ENCODE measurements at regions not wholly inside any gene's neighbourhood (a gene's known extent, or its start where the extent isn't known, plus 50 kb on each side); places are given as distances from the start of the nearest gene placed in this dataset.

DNA sequence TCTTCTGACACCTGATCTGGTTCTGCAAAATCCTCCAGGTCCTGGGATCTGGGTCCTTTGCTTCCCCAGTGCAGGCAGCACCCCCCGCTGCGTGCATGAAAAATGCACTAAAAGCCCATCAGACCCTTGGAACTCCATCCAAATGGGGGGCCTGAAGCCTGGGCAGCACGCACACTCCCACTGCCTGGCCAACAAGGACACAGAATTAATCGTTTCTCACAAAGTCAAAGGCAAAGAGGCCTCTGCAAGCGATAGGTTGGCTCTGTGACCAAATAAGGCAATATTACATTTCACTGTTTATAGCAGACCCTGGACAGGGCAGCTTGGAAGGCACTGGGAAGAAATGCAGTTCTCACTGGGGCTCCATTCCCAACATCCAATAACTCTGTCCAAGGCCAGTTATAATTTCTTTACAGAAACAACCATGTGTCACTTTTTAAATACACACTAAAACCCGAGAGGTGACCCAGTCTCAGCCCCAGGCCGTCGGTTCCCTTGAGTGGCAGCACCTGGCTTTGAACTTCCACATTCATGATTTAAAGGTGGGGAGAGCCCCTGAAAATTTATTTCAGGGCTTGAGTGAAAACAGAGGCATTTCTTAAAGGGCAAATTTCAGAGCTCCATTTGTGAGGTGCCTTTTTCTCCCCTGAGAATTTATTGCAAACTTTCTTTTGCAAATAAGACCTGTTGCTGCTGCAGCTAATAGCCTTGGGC lies 114.4 kb upstream of the ANO1 start:
- ChIA-PET POLR2A (no interaction called here), CTCF (interaction anchor here (0.6 kb wide), 1 partner anchor 1083 kb away, joined by 4 read pairs; no protein-coding TSS in a partner anchor)
- no peaks in the 10 kb centered on the region for H3K27me3 ChIP-seq (replicated peaks in 1 of 4; ENCODE audit: control extremely low read depth in 1 of 4, control insufficient read depth in 3 of 4, insufficient read depth in 4 of 4, low read length in 3 of 4)
- 62% methylated on average over 3 of the region's 8 CpGs for WGBS (ENCODE audit: insufficient coverage)
- peaks cover 0 to 29% (median 3%) of the 10 kb centered on the region in 3 donors for H3K9me3 ChIP-seq (ENCODE audit: control extremely low read depth in 1 of 3, control insufficient read depth in 2 of 3, insufficient read depth in 1 of 3, low read length in 2 of 3)
- H3K4me1 ChIP-seq (ENCODE audit: control insufficient read depth in 2 of 2, insufficient read depth in 2 of 2, low read length in 2 of 2): no peaks in the 10 kb centered on the region
- no peaks in the 10 kb centered on the region for H4K20me1 ChIP-seq (ENCODE audit: control insufficient read depth, insufficient read depth, low read length, poor library complexity, severe bottlenecking)
- H3K27ac Mint-ChIP-seq: no peak overlapping the region
- H3K36me3 ChIP-seq (replicated peaks in 1 of 2; ENCODE audit: control extremely low read depth in 1 of 2, control insufficient read depth in 1 of 2, extremely low read depth in 1 of 2, insufficient read depth in 2 of 2, low read length in 1 of 2): no peaks in the 10 kb centered on the region
- no peak overlapping the region for H3K27ac ChIP-seq (ENCODE audit: low read length in 2 of 2)
- no peak overlapping the region for H3K9ac ChIP-seq (ENCODE audit: low read length)
- no peak overlapping the region for H3K4me3 ChIP-seq (ENCODE audit: control extremely low read depth in 1 of 5, extremely low read depth in 1 of 5, insufficient read depth in 1 of 5, low read depth in 2 of 5, low read length in 4 of 5)
- no peaks in the 10 kb centered on the region for H3K79me2 ChIP-seq (ENCODE audit: control insufficient read depth, insufficient read depth, low read length)
- TF ChIP-seq, protein P1, sequence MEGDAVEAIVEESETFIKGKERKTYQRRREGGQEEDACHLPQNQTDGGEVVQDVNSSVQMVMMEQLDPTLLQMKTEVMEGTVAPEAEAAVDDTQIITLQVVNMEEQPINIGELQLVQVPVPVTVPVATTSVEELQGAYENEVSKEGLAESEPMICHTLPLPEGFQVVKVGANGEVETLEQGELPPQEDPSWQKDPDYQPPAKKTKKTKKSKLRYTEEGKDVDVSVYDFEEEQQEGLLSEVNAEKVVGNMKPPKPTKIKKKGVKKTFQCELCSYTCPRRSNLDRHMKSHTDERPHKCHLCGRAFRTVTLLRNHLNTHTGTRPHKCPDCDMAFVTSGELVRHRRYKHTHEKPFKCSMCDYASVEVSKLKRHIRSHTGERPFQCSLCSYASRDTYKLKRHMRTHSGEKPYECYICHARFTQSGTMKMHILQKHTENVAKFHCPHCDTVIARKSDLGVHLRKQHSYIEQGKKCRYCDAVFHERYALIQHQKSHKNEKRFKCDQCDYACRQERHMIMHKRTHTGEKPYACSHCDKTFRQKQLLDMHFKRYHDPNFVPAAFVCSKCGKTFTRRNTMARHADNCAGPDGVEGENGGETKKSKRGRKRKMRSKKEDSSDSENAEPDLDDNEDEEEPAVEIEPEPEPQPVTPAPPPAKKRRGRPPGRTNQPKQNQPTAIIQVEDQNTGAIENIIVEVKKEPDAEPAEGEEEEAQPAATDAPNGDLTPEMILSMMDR (IDR thresholded peaks at IDR 0.05): no peak
- no peak for TF ChIP-seq EZH2 (IDR thresholded peaks at IDR 0.05; ENCODE audit: borderline replicate concordance, insufficient read depth, low read depth, low read length, poor library complexity, severe bottlenecking)
- no peaks in the 10 kb centered on the region for H3K4me1 Mint-ChIP-seq
- H3K4me2 ChIP-seq (replicated peaks; ENCODE audit: low read depth, low read length, poor library complexity, severe bottlenecking): no peak overlapping the region
- peaks cover 10% of the 10 kb centered on the region for H3K27me3 Mint-ChIP-seq
- peaks cover 2% of the 10 kb centered on the region for H3K9me3 Mint-ChIP-seq (ENCODE audit: insufficient read depth)
- ATAC-seq (ENCODE audit: low read depth) (no peak), DNase-seq (no peak)
- intact Hi-C loops (cut with micrococcal nuclease): no loop called here
- no peak overlapping the region for H2AFZ ChIP-seq (ENCODE audit: insufficient read depth, low read depth, low read length, poor library complexity, severe bottlenecking)
- H3K4me3 Mint-ChIP-seq: no peak overlapping the region

DNA sequence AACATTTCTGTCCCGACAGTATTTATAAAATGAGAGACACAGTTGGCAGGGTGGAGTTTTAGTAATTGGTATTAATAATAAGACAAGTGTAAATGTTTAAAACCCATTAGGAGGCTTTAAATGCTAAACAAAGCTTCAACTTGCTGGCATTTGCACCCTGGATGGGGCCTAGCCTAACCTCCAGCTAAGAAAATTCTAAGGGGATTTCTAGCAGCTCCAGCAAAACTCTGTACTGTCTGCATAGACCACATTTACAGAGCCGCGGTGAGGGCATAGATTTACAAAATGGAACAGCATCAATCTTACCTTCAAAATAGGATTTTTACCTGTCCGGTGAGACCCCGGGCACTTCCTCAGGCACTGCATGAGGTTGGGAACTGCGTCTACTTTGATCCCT lies 113.9 kb upstream of the ANO1 start:
- H3K4me2 ChIP-seq (replicated peaks; ENCODE audit: low read depth, low read length, poor library complexity, severe bottlenecking): no peak overlapping the region
- H3K4me1 ChIP-seq (ENCODE audit: control insufficient read depth in 2 of 2, insufficient read depth in 2 of 2, low read length in 2 of 2): no peaks in the 10 kb centered on the region
- H3K9me3 ChIP-seq (ENCODE audit: control extremely low read depth in 1 of 3, control insufficient read depth in 2 of 3, insufficient read depth in 1 of 3, low read length in 2 of 3): peaks cover 0 to 24% (median 3%) of the 10 kb centered on the region in 3 donors
- Mint-ChIP-seq H3K27ac (no peak overlapping the region), H3K27me3 (peaks cover 7% of the 10 kb centered on the region), H3K4me1 (no peaks in the 10 kb centered on the region), H3K4me3 (no peak overlapping the region), H3K9me3 (ENCODE audit: insufficient read depth) (peaks cover 2% of the 10 kb centered on the region)
- no peaks in the 10 kb centered on the region for H3K36me3 ChIP-seq (replicated peaks in 1 of 2; ENCODE audit: control extremely low read depth in 1 of 2, control insufficient read depth in 1 of 2, extremely low read depth in 1 of 2, insufficient read depth in 2 of 2, low read length in 1 of 2)
- no peak overlapping the region for H2AFZ ChIP-seq (ENCODE audit: insufficient read depth, low read depth, low read length, poor library complexity, severe bottlenecking)
- ChIA-PET CTCF (interaction anchor here (0.6 kb wide), 1 partner anchor 1084 kb away, joined by 4 read pairs; no protein-coding TSS in a partner anchor), POLR2A (no interaction called here)
- H3K4me3 ChIP-seq (ENCODE audit: control extremely low read depth in 1 of 5, extremely low read depth in 1 of 5, insufficient read depth in 1 of 5, low read depth in 2 of 5, low read length in 4 of 5): no peak overlapping the region
- H3K27ac ChIP-seq (ENCODE audit: low read length in 2 of 2): no peak overlapping the region
- intact Hi-C loops (cut with micrococcal nuclease): no loop called here
- no peak for DNase-seq
- no peak overlapping the region for H3K9ac ChIP-seq (ENCODE audit: low read length)
- no peaks in the 10 kb centered on the region for H4K20me1 ChIP-seq (ENCODE audit: control insufficient read depth, insufficient read depth, low read length, poor library complexity, severe bottlenecking)
- no peak for ATAC-seq (ENCODE audit: low read depth)
- no peaks in the 10 kb centered on the region for H3K79me2 ChIP-seq (ENCODE audit: control insufficient read depth, insufficient read depth, low read length)
- TF ChIP-seq, protein P1 (IDR thresholded peaks at IDR 0.05): no peak
- no peak for TF ChIP-seq EZH2 (IDR thresholded peaks at IDR 0.05; ENCODE audit: borderline replicate concordance, insufficient read depth, low read depth, low read length, poor library complexity, severe bottlenecking)
- peaks cover 0 to 5% (median under 1%) of the 10 kb centered on the region in 4 experiments for H3K27me3 ChIP-seq (replicated peaks in 1 of 4; ENCODE audit: control extremely low read depth in 1 of 4, control insufficient read depth in 3 of 4, insufficient read depth in 4 of 4, low read length in 3 of 4)
- 100% methylated on average over 3 of the region's 6 CpGs for WGBS (ENCODE audit: insufficient coverage)
